ENCODE measurements at regions not wholly inside any gene's neighbourhood (a gene's known extent, or its start where the extent isn't known, plus 50 kb on each side); places are given as distances from the start of the nearest gene placed in this dataset.
A peak's percentile ranks its signal among the peaks of the same experiment; 100 is the strongest.

GRCh38 chr4:59518005-59518823 is 1681.9 kb upstream of the ADGRL3 start:
- no peaks in the 10 kb centered on the region for H3K9me3 ChIP-seq
- no peaks in the 10 kb centered on the region for H3K4me1 ChIP-seq
- no peaks in the 10 kb centered on the region for H3K27me3 ChIP-seq
- ATAC-seq (ENCODE audit: low FRiP score in 2 of 2) (peak in 1 of 2 donors; percentile 34), DNase-seq (peak in 1 of 2 donors; percentile 44)
- H3K4me3 ChIP-seq, result no peak overlapping the region
- 92% methylated on average over 17 to 22 of the region's 22 CpGs for WGBS, 2 donors
- H3K36me3 ChIP-seq, result no peaks in the 10 kb centered on the region
- H3K27ac ChIP-seq, result no peak overlapping the region
- TF ChIP-seq EP300 (IDR thresholded peaks at IDR 0.05), result no peak
- TF ChIP-seq CTCF (IDR thresholded peaks at IDR 0.05), result no peak
- TF ChIP-seq POLR2AphosphoS5 (IDR thresholded peaks at IDR 0.05), result no peak
- no peak for TF ChIP-seq POLR2A (IDR thresholded peaks at IDR 0.05)

- TF ChIP-seq POLR2A (IDR thresholded peaks at IDR 0.05) (no peak), POLR2AphosphoS5 (IDR thresholded peaks at IDR 0.05) (no peak), CTCF (IDR thresholded peaks at IDR 0.05) (no peak), EP300 (IDR thresholded peaks at IDR 0.05) (no peak)
- DNase-seq, result no peak
- H3K36me3 ChIP-seq, result no peaks in the 10 kb centered on the region
- no peak overlapping the region for H3K4me3 ChIP-seq
- ATAC-seq (ENCODE audit: low FRiP score in 2 of 2), result no peak
- no peak overlapping the region for H3K27ac ChIP-seq
- H3K9me3 ChIP-seq, result no peaks in the 10 kb centered on the region
- H3K27me3 ChIP-seq, result no peaks in the 10 kb centered on the region
- H3K4me1 ChIP-seq, result no peaks in the 10 kb centered on the region
Observed at GRCh38 chr4:59525885-59526284, 1674.2 kb upstream of the ADGRL3 start.

GRCh38 chr4:59535541-59535940 is 1664.6 kb upstream of the ADGRL3 start:
- Histone ChIP-seq H3K27ac (no peak overlapping the region), H3K36me3 (no peaks in the 10 kb centered on the region), H3K27me3 (no peaks in the 10 kb centered on the region), H3K9me3 (no peaks in the 10 kb centered on the region), H3K4me1 (no peaks in the 10 kb centered on the region), H3K4me3 (no peak overlapping the region)
- ATAC-seq (ENCODE audit: low FRiP score in 2 of 2), result no peak
- DNase-seq, result no peak
- 35 to 38% methylated on average over 1 of the region's 1 CpG for WGBS, 2 donors
- TF ChIP-seq POLR2AphosphoS5 (IDR thresholded peaks at IDR 0.05), result no peak
- TF ChIP-seq EP300 (IDR thresholded peaks at IDR 0.05), result no peak
- TF ChIP-seq POLR2A (IDR thresholded peaks at IDR 0.05), result no peak
- no peak for TF ChIP-seq CTCF (IDR thresholded peaks at IDR 0.05)

GRCh38 chr4:59536428-59536827 is 1663.7 kb upstream of the ADGRL3 start:
- TF ChIP-seq POLR2AphosphoS5 (IDR thresholded peaks at IDR 0.05) (no peak), CTCF (IDR thresholded peaks at IDR 0.05) (no peak), POLR2A (IDR thresholded peaks at IDR 0.05) (no peak), EP300 (IDR thresholded peaks at IDR 0.05) (no peak)
- no peaks in the 10 kb centered on the region for H3K9me3 ChIP-seq
- no peak overlapping the region for H3K4me3 ChIP-seq
- H3K4me1 ChIP-seq, result no peaks in the 10 kb centered on the region
- no peaks in the 10 kb centered on the region for H3K27me3 ChIP-seq
- no peaks in the 10 kb centered on the region for H3K36me3 ChIP-seq
- WGBS, 2 donors, result 76 to 81% methylated on average over 3 of the region's 3 CpGs
- no peak for DNase-seq
- no peak for ATAC-seq (ENCODE audit: low FRiP score in 2 of 2)
- no peak overlapping the region for H3K27ac ChIP-seq

All from upper lobe of left lung (tissue), 6 donors.